ENCODE measurements at regions not wholly inside any gene's neighbourhood (a gene's known extent, or its start where the extent isn't known, plus 50 kb on each side); places are given as distances from the start of the nearest gene placed in this dataset.

GRCh38 chr15:100715571-100716455 lies 113.4 kb downstream of the ASB7 start:
- no peaks in the 10 kb centered on the region for H3K4me1 Mint-ChIP-seq (ENCODE audit: low read depth)
- no peak overlapping the region for H3K27ac Mint-ChIP-seq
- H3K36me3 Mint-ChIP-seq (ENCODE audit: low read depth) = no peaks in the 10 kb centered on the region
- peaks cover 4% of the 10 kb centered on the region for H3K27me3 Mint-ChIP-seq
- no peaks in the 10 kb centered on the region for H3K9me3 Mint-ChIP-seq
- H3K4me3 Mint-ChIP-seq = no peak overlapping the region
- no peak for DNase-seq

- no peaks in the 10 kb centered on the region for H3K4me1 Mint-ChIP-seq (ENCODE audit: low read depth)
- no peaks in the 10 kb centered on the region for H3K9me3 Mint-ChIP-seq
- no peaks in the 10 kb centered on the region for H3K36me3 Mint-ChIP-seq (ENCODE audit: low read depth)
- no peak for DNase-seq
- no peak overlapping the region for H3K27ac Mint-ChIP-seq
- no peak overlapping the region for H3K4me3 Mint-ChIP-seq
- H3K27me3 Mint-ChIP-seq = peaks cover 4% of the 10 kb centered on the region
These were observed 114.2 kb downstream of the ASB7 start for GRCh38 chr15:100716456-100717085.

- Mint-ChIP-seq H3K36me3 (ENCODE audit: low read depth) (no peaks in the 10 kb centered on the region), H3K4me1 (ENCODE audit: low read depth) (peaks cover 2% of the 10 kb centered on the region), H3K4me3 (no peak overlapping the region), H3K27ac (no peak overlapping the region), H3K27me3 (peaks cover 4% of the 10 kb centered on the region), H3K9me3 (no peaks in the 10 kb centered on the region)
- no peak for DNase-seq
These were observed 115.2 kb downstream of the ASB7 start for GRCh38 chr15:100717596-100717995.

- H3K4me1 Mint-ChIP-seq (ENCODE audit: low read depth) = peaks cover 5% of the 10 kb centered on the region
- no peak overlapping the region for H3K4me3 Mint-ChIP-seq
- DNase-seq = no peak
- H3K27ac Mint-ChIP-seq = no peak overlapping the region
- no peaks in the 10 kb centered on the region for H3K36me3 Mint-ChIP-seq (ENCODE audit: low read depth)
- H3K9me3 Mint-ChIP-seq = no peaks in the 10 kb centered on the region
- peaks cover 4% of the 10 kb centered on the region for H3K27me3 Mint-ChIP-seq
These were observed 115.9 kb downstream of the ASB7 start for GRCh38 chr15:100718075-100718980.

- H3K27ac Mint-ChIP-seq = no peak overlapping the region
These were observed 118.1 kb downstream of the ASB7 start for GRCh38 chr15:100720406-100720967.

GRCh38 chr15:100721758-100722550 lies 119.6 kb downstream of the ASB7 start:
- H3K4me1 Mint-ChIP-seq (ENCODE audit: low read depth) = peaks cover 5% of the 10 kb centered on the region
- no peak overlapping the region for H3K4me3 Mint-ChIP-seq
- no peak for DNase-seq

More at GRCh38 chr15:100720406-100720967, 118.1 kb downstream of the ASB7 start:
- no peak overlapping the region for H3K4me3 Mint-ChIP-seq
- no peaks in the 10 kb centered on the region for H3K9me3 Mint-ChIP-seq
- DNase-seq = no peak
- peaks cover 4% of the 10 kb centered on the region for H3K27me3 Mint-ChIP-seq
- H3K4me1 Mint-ChIP-seq (ENCODE audit: low read depth) = peaks cover 5% of the 10 kb centered on the region
- H3K36me3 Mint-ChIP-seq (ENCODE audit: low read depth) = no peaks in the 10 kb centered on the region

GRCh38 chr15:100722551-100723314 lies 120.3 kb downstream of the ASB7 start:
- Mint-ChIP-seq H3K27me3 (peaks cover 4% of the 10 kb centered on the region), H3K4me1 (ENCODE audit: low read depth) (peaks cover 5% of the 10 kb centered on the region), H3K36me3 (ENCODE audit: low read depth) (no peaks in the 10 kb centered on the region), H3K9me3 (no peaks in the 10 kb centered on the region), H3K4me3 (no peak overlapping the region), H3K27ac (no peak overlapping the region)
- DNase-seq = no peak

More at GRCh38 chr15:100721758-100722550, 119.6 kb downstream of the ASB7 start:
- Mint-ChIP-seq H3K36me3 (ENCODE audit: low read depth) (no peaks in the 10 kb centered on the region), H3K9me3 (no peaks in the 10 kb centered on the region), H3K27ac (no peak overlapping the region), H3K27me3 (peaks cover 4% of the 10 kb centered on the region)

GRCh38 chr15:100723315-100723801 lies 121.0 kb downstream of the ASB7 start:
- DNase-seq = no peak
- H3K27ac Mint-ChIP-seq = no peak overlapping the region
- peaks cover 5% of the 10 kb centered on the region for H3K4me1 Mint-ChIP-seq (ENCODE audit: low read depth)
- no peaks in the 10 kb centered on the region for H3K36me3 Mint-ChIP-seq (ENCODE audit: low read depth)
- no peaks in the 10 kb centered on the region for H3K9me3 Mint-ChIP-seq
- H3K4me3 Mint-ChIP-seq = no peak overlapping the region
- peaks cover 8% of the 10 kb centered on the region for H3K27me3 Mint-ChIP-seq

GRCh38 chr15:100725121-100726069 lies 123.0 kb downstream of the ASB7 start:
- H3K36me3 Mint-ChIP-seq (ENCODE audit: low read depth) = no peaks in the 10 kb centered on the region
- no peak for DNase-seq
- H3K4me3 Mint-ChIP-seq = no peak overlapping the region
- H3K27me3 Mint-ChIP-seq = peaks cover 5% of the 10 kb centered on the region
- H3K9me3 Mint-ChIP-seq = no peaks in the 10 kb centered on the region
- H3K27ac Mint-ChIP-seq = no peak overlapping the region
- peaks cover 5% of the 10 kb centered on the region for H3K4me1 Mint-ChIP-seq (ENCODE audit: low read depth)

GRCh38 chr15:100726070-100726420 lies 123.7 kb downstream of the ASB7 start:
- no peak for DNase-seq
- Mint-ChIP-seq H3K4me3 (no peak overlapping the region), H3K4me1 (ENCODE audit: low read depth) (peaks cover 5% of the 10 kb centered on the region), H3K9me3 (no peaks in the 10 kb centered on the region), H3K27me3 (peaks cover 5% of the 10 kb centered on the region), H3K27ac (no peak overlapping the region), H3K36me3 (ENCODE audit: low read depth) (no peaks in the 10 kb centered on the region)

- peaks cover 5% of the 10 kb centered on the region for H3K4me1 Mint-ChIP-seq (ENCODE audit: low read depth)
- no peak for DNase-seq
- H3K27me3 Mint-ChIP-seq = peaks cover 5% of the 10 kb centered on the region
- no peaks in the 10 kb centered on the region for H3K36me3 Mint-ChIP-seq (ENCODE audit: low read depth)
- no peak overlapping the region for H3K4me3 Mint-ChIP-seq
- no peaks in the 10 kb centered on the region for H3K9me3 Mint-ChIP-seq
- H3K27ac Mint-ChIP-seq = no peak overlapping the region
These were observed 124.2 kb downstream of the ASB7 start for GRCh38 chr15:100726421-100727190.

Measured in activated T-cell treated with anti-CD3 and anti-CD28 coated beads, Interleukin-2, amount 50 U/mL, for 24 hours (primary cell).